ENCODE measurements at regions not wholly inside any gene's neighbourhood (a gene's known extent, or its start where the extent isn't known, plus 50 kb on each side); places are given as distances from the start of the nearest gene placed in this dataset.

GRCh38 chr2:12834239-12834638 lies 117.5 kb downstream of the TRIB2 start:
- H3K4me2 ChIP-seq (ENCODE audit: low read length), result no peak overlapping the region
- no peak for TF ChIP-seq EZH2phosphoT487 (IDR thresholded peaks at IDR 0.05; ENCODE audit: low read depth)
- TF ChIP-seq, protein P1, sequence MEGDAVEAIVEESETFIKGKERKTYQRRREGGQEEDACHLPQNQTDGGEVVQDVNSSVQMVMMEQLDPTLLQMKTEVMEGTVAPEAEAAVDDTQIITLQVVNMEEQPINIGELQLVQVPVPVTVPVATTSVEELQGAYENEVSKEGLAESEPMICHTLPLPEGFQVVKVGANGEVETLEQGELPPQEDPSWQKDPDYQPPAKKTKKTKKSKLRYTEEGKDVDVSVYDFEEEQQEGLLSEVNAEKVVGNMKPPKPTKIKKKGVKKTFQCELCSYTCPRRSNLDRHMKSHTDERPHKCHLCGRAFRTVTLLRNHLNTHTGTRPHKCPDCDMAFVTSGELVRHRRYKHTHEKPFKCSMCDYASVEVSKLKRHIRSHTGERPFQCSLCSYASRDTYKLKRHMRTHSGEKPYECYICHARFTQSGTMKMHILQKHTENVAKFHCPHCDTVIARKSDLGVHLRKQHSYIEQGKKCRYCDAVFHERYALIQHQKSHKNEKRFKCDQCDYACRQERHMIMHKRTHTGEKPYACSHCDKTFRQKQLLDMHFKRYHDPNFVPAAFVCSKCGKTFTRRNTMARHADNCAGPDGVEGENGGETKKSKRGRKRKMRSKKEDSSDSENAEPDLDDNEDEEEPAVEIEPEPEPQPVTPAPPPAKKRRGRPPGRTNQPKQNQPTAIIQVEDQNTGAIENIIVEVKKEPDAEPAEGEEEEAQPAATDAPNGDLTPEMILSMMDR (IDR thresholded peaks at IDR 0.05; ENCODE audit: low read depth, low read length), result no peak
- H4K20me1 ChIP-seq (ENCODE audit: insufficient read depth, low read length), result no peaks in the 10 kb centered on the region
- H3K27me3 ChIP-seq (ENCODE audit: low read depth, low read length), result peaks cover 5% of the 10 kb centered on the region; the same call in 1 of the 2 replicates
- H3K9ac ChIP-seq (ENCODE audit: low read length), result no peak overlapping the region
- no peak overlapping the region for H2AFZ ChIP-seq (ENCODE audit: low read depth, low read length)
- H3K79me2 ChIP-seq (ENCODE audit: low read length), result no peaks in the 10 kb centered on the region
- no peaks in the 10 kb centered on the region for H3K36me3 ChIP-seq (replicated peaks; ENCODE audit: low read depth, low read length)
- no peak overlapping the region for H3K27ac ChIP-seq (ENCODE audit: low read length)
- H3K4me1 ChIP-seq (ENCODE audit: low read length), result no peaks in the 10 kb centered on the region
- no peaks in the 10 kb centered on the region for H3K9me3 ChIP-seq (ENCODE audit: insufficient read depth, low read length)
- no peak overlapping the region for H3K4me3 ChIP-seq (ENCODE audit: low read length)

GRCh38 chr2:12835733-12836132 lies 119.0 kb downstream of the TRIB2 start:
- Histone ChIP-seq H3K4me1 (ENCODE audit: low read length) (no peaks in the 10 kb centered on the region), H3K9ac (ENCODE audit: low read length) (no peak overlapping the region), H3K9me3 (ENCODE audit: insufficient read depth, low read length) (no peaks in the 10 kb centered on the region), H3K27me3 (ENCODE audit: low read depth, low read length) (peaks cover 1% of the 10 kb centered on the region; the same call in 1 of the 2 replicates), H3K4me2 (ENCODE audit: low read length) (no peak overlapping the region), H3K79me2 (ENCODE audit: low read length) (no peaks in the 10 kb centered on the region), H3K27ac (ENCODE audit: low read length) (no peak overlapping the region), H4K20me1 (ENCODE audit: insufficient read depth, low read length) (no peaks in the 10 kb centered on the region), H2AFZ (ENCODE audit: low read depth, low read length) (no peak overlapping the region), H3K36me3 (replicated peaks; ENCODE audit: low read depth, low read length) (no peaks in the 10 kb centered on the region), H3K4me3 (ENCODE audit: low read length) (no peak overlapping the region)
- no peak for TF ChIP-seq EZH2phosphoT487 (IDR thresholded peaks at IDR 0.05; ENCODE audit: low read depth)
- TF ChIP-seq, protein P1 (IDR thresholded peaks at IDR 0.05; ENCODE audit: low read depth, low read length), result no peak

GRCh38 chr2:12839339-12839738 lies 122.6 kb downstream of the TRIB2 start:
- no peak for TF ChIP-seq EZH2phosphoT487 (IDR thresholded peaks at IDR 0.05; ENCODE audit: low read depth)
- TF ChIP-seq, protein P1 (IDR thresholded peaks at IDR 0.05; ENCODE audit: low read depth, low read length), result no peak
- H3K4me2 ChIP-seq (ENCODE audit: low read length), result no peak overlapping the region
- peaks cover 4% of the 10 kb centered on the region for H3K27me3 ChIP-seq (ENCODE audit: low read depth, low read length)
- no peak overlapping the region for H3K27ac ChIP-seq (ENCODE audit: low read length)
- H3K9ac ChIP-seq (ENCODE audit: low read length), result no peak overlapping the region
- H3K4me3 ChIP-seq (ENCODE audit: low read length), result no peak overlapping the region
- H3K79me2 ChIP-seq (ENCODE audit: low read length), result no peaks in the 10 kb centered on the region
- H3K9me3 ChIP-seq (ENCODE audit: insufficient read depth, low read length), result no peaks in the 10 kb centered on the region
- no peak overlapping the region for H2AFZ ChIP-seq (ENCODE audit: low read depth, low read length)
- H3K4me1 ChIP-seq (ENCODE audit: low read length), result no peaks in the 10 kb centered on the region
- H4K20me1 ChIP-seq (ENCODE audit: insufficient read depth, low read length), result no peaks in the 10 kb centered on the region
- no peaks in the 10 kb centered on the region for H3K36me3 ChIP-seq (replicated peaks; ENCODE audit: low read depth, low read length)

- Histone ChIP-seq H3K9ac (ENCODE audit: low read length) (no peak overlapping the region), H3K27me3 (ENCODE audit: low read depth, low read length) (peaks cover 4% of the 10 kb centered on the region), H3K4me2 (ENCODE audit: low read length) (no peak overlapping the region), H3K4me1 (ENCODE audit: low read length) (no peaks in the 10 kb centered on the region), H3K79me2 (ENCODE audit: low read length) (no peaks in the 10 kb centered on the region), H3K4me3 (ENCODE audit: low read length) (no peak overlapping the region), H4K20me1 (ENCODE audit: insufficient read depth, low read length) (no peaks in the 10 kb centered on the region), H2AFZ (ENCODE audit: low read depth, low read length) (no peak overlapping the region), H3K36me3 (replicated peaks; ENCODE audit: low read depth, low read length) (no peaks in the 10 kb centered on the region), H3K9me3 (ENCODE audit: insufficient read depth, low read length) (no peaks in the 10 kb centered on the region), H3K27ac (ENCODE audit: low read length) (no peak overlapping the region)
- TF ChIP-seq EZH2phosphoT487 (IDR thresholded peaks at IDR 0.05; ENCODE audit: low read depth), result no peak
- TF ChIP-seq, protein P1 (IDR thresholded peaks at IDR 0.05; ENCODE audit: low read depth, low read length), result no peak
These were observed 124.3 kb downstream of the TRIB2 start for GRCh38 chr2:12841021-12841420.

All from OCI-LY3 (cell line).